Nephron (organoid): ENCODE measurements at regions not wholly inside any gene's neighbourhood (a gene's known extent, or its start where the extent isn't known, plus 50 kb on each side); places are given as distances from the start of the nearest gene placed in this dataset.
"Not testable (repeated sequence)": the region's sequence is repeated elsewhere in the genome, so short reads cannot be mapped to it uniquely, and the experiment has no call there.

ENCODE experiments used
- H3K27ac Mint-ChIP-seq, 3 experiments: 2 replicates each; pipeline ENCODE4 v1.8.0; 2020; ENCODE audit warnings: mixed read lengths in 3 of 3, mild to moderate bottlenecking in 2 of 3, moderate library complexity in 1 of 3
- H3K27me3 Mint-ChIP-seq: 2 replicates; pipeline ENCODE4 v1.8.0; 2021; ENCODE audit warnings: low read depth, mild to moderate bottlenecking, moderate library complexity, mixed read lengths
- H3K36me3 Mint-ChIP-seq: 2 replicates; pipeline ENCODE4 v1.8.0; 2020; ENCODE audit warnings: low read depth, mixed read lengths
- H3K4me1 Mint-ChIP-seq: 2 replicates; pipeline ENCODE4 v1.8.0; 2020; ENCODE audit warnings: mixed read lengths
- H3K4me3 Mint-ChIP-seq, 3 experiments: 2 replicates each; pipeline ENCODE4 v1.8.0; 2020; ENCODE audit warnings: mild to moderate bottlenecking in 3 of 3, mixed read lengths in 3 of 3, moderate library complexity in 2 of 3
- H3K9me3 Mint-ChIP-seq: 2 replicates; pipeline ENCODE4 v1.8.0; 2020; ENCODE audit warnings: mixed read lengths
- TF ChIP-seq, protein P1 (sequence below), 3 experiments: fragments of 200-600 bp; sonication (generic); IDR thresholded peaks; one replicate each; pipeline ENCODE4 v1.5.0; 2021; ENCODE audit warnings: antibody characterized with exemption in 3 of 3; ENCODE audit not compliant: unreplicated experiment in 3 of 3

DNA sequence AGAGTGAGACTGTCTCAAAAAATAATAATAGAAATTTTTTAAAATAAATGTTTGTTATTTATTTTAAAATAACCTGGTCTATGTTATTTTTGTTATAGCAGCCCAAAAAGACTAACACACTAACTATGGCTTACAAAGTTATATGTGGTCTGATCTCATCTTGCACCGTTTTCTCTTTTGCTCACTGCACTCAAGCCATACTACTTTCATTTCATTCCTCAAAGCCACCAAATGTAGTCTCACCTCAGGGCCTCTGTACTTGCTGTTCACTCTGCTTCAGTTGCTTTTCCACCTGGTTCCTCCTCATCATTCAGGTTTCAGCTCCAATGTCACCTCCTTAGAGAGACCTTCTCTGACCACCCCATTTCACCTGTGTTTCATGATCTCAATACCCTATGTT is 55.2 kb upstream of the MDM1 start:
- H3K4me1 Mint-ChIP-seq = no peaks in the 10 kb centered on the region
- peaks cover 12% of the 10 kb centered on the region for H3K27me3 Mint-ChIP-seq
- H3K4me3 Mint-ChIP-seq = no peak overlapping the region
- peaks cover 8% of the 10 kb centered on the region for H3K9me3 Mint-ChIP-seq
- TF ChIP-seq, protein P1, sequence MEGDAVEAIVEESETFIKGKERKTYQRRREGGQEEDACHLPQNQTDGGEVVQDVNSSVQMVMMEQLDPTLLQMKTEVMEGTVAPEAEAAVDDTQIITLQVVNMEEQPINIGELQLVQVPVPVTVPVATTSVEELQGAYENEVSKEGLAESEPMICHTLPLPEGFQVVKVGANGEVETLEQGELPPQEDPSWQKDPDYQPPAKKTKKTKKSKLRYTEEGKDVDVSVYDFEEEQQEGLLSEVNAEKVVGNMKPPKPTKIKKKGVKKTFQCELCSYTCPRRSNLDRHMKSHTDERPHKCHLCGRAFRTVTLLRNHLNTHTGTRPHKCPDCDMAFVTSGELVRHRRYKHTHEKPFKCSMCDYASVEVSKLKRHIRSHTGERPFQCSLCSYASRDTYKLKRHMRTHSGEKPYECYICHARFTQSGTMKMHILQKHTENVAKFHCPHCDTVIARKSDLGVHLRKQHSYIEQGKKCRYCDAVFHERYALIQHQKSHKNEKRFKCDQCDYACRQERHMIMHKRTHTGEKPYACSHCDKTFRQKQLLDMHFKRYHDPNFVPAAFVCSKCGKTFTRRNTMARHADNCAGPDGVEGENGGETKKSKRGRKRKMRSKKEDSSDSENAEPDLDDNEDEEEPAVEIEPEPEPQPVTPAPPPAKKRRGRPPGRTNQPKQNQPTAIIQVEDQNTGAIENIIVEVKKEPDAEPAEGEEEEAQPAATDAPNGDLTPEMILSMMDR (IDR thresholded peaks at IDR 0.05; ENCODE audit: unreplicated experiment in 3 of 3) = no peak
- H3K27ac Mint-ChIP-seq = no peak overlapping the region
- no peaks in the 10 kb centered on the region for H3K36me3 Mint-ChIP-seq

GRCh38 chr12:68389305-68389704 is 57.1 kb upstream of the MDM1 start:
- TF ChIP-seq, protein P1 (IDR thresholded peaks at IDR 0.05; ENCODE audit: unreplicated experiment in 3 of 3) = no peak
- H3K36me3 Mint-ChIP-seq = no peaks in the 10 kb centered on the region
- peaks cover 8% of the 10 kb centered on the region for H3K27me3 Mint-ChIP-seq
- H3K4me3 Mint-ChIP-seq = no peak overlapping the region
- peaks cover 8% of the 10 kb centered on the region for H3K9me3 Mint-ChIP-seq
- no peak overlapping the region for H3K27ac Mint-ChIP-seq
- H3K4me1 Mint-ChIP-seq = no peaks in the 10 kb centered on the region

DNA sequence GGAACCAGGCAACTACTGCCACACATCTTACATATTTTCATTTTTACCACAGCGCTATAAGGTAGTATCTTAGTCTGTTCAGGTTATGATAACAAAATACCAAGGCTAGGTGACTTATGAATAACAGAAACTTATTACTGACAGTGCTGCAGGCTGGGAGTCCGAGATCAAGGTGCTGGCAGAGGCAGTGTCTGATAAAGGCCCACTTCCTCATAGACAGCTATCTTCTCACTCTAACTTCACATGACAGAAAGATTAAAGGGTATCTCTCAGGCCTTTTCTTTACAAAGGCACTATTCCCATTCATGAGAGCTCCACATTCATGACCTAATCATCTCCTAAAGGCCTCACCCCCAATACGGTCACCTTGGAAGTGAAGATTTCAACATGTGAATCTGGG is 59.8 kb upstream of the MDM1 start:
- peaks cover 3% of the 10 kb centered on the region for H3K27me3 Mint-ChIP-seq
- no peaks in the 10 kb centered on the region for H3K4me1 Mint-ChIP-seq
- no peak overlapping the region for H3K4me3 Mint-ChIP-seq
- H3K9me3 Mint-ChIP-seq = peaks cover 8% of the 10 kb centered on the region
- H3K36me3 Mint-ChIP-seq = no peaks in the 10 kb centered on the region
- H3K27ac Mint-ChIP-seq = no peak overlapping the region
- TF ChIP-seq, protein P1 (IDR thresholded peaks at IDR 0.05; ENCODE audit: unreplicated experiment in 3 of 3) = no peak

DNA sequence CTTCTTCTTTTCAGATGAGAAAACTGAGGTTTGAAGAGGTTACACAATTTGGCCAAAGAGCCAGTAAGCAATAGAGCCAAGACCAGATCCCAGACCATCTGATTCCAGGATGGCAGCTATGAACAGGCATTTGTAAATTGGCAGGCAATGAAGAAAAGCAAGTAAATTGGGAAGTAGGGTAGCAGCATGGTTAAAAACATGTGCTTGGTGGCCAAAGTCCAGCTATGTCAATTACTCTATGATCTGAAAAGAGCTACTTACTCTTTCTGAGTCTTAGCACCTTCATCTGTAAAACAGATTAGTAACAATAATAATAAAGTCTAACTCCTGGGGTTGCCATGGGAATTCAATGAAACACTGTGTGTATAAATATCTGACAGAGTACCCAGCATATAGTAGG is 60.2 kb upstream of the MDM1 start:
- peaks cover 8% of the 10 kb centered on the region for H3K9me3 Mint-ChIP-seq
- H3K36me3 Mint-ChIP-seq = no peaks in the 10 kb centered on the region
- no peak overlapping the region for H3K4me3 Mint-ChIP-seq
- TF ChIP-seq, protein P1 (IDR thresholded peaks at IDR 0.05; ENCODE audit: unreplicated experiment in 3 of 3) = no peak
- H3K27ac Mint-ChIP-seq = no peak overlapping the region
- peaks cover 3% of the 10 kb centered on the region for H3K27me3 Mint-ChIP-seq
- H3K4me1 Mint-ChIP-seq = no peaks in the 10 kb centered on the region

- no peaks in the 10 kb centered on the region for H3K4me1 Mint-ChIP-seq
- H3K4me3 Mint-ChIP-seq = no peak overlapping the region
- no peak overlapping the region for H3K27ac Mint-ChIP-seq
- H3K9me3 Mint-ChIP-seq = peaks cover 8% of the 10 kb centered on the region
- TF ChIP-seq, protein P1 (IDR thresholded peaks at IDR 0.05; ENCODE audit: unreplicated experiment in 3 of 3) = no peak
- H3K27me3 Mint-ChIP-seq = peaks cover 3% of the 10 kb centered on the region
- no peaks in the 10 kb centered on the region for H3K36me3 Mint-ChIP-seq
These were observed 61.3 kb upstream of the MDM1 start for GRCh38 chr12:68393417-68393816.

GRCh38 chr12:68397566-68398158 is 65.5 kb upstream of the MDM1 start:
- TF ChIP-seq, protein P1 (IDR thresholded peaks at IDR 0.05; ENCODE audit: unreplicated experiment in 3 of 3) = no peak
- H3K27ac Mint-ChIP-seq = no peak overlapping the region
- no peak overlapping the region for H3K4me3 Mint-ChIP-seq
- H3K9me3 Mint-ChIP-seq = no peaks in the 10 kb centered on the region
- no peaks in the 10 kb centered on the region for H3K36me3 Mint-ChIP-seq
- peaks cover 7% of the 10 kb centered on the region for H3K4me1 Mint-ChIP-seq
- peaks cover 3% of the 10 kb centered on the region for H3K27me3 Mint-ChIP-seq

- H3K27ac Mint-ChIP-seq, H3K27me3 Mint-ChIP-seq, H3K9me3 Mint-ChIP-seq, H3K36me3 Mint-ChIP-seq, H3K4me3 Mint-ChIP-seq, H3K4me1 Mint-ChIP-seq: not testable (repeated sequence)
These were observed 66.5 kb upstream of the MDM1 start for GRCh38 chr12:68398689-68399088.
